ENCODE measurements at regions not wholly inside any gene's neighbourhood (a gene's known extent, or its start where the extent isn't known, plus 50 kb on each side); places are given as distances from the start of the nearest gene placed in this dataset.

DNA sequence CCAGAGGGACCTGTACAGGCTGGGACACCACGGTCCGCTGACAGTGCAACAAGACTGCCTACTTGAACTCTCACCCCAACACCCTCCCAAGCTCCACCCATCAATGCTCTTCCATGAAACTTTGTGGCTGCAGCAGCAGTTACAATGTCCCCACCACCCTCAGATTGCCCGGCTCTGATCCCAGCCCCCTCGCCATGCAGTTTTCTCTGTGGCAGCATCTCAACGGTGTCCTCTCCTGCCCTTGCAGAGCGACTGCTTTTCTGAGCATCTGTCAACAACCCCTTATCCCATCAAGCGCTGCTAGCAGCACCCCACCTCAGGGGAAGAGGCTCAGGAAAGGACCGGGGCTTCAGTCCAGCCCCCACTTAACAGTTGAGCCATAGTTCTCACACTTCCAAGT, 137.1 kb upstream of the NDUFV2 start:
- no peak for DNase-seq (ENCODE audit: extremely low spot score)

DNA sequence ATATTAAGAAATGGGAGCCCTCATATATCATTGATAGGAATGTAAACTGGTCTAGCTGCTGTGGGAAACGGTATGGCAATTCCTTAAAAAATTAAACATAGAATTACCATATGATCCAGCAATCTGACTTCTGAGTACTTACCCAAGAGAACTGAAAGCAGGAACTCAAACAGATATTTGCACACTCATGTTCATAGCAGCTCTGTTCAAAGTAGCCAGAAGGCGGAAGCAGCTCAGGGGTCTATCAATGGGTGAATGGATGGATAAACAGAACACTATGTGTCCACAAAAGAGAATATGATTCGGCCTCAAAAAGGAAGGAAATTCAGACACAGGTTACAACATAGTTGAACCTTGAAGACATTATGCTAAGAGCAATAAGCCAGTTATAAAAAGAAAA, 135.7 kb upstream of the NDUFV2 start:
- no peaks in the 10 kb centered on the region for H3K4me1 ChIP-seq
- WGBS, result 83% methylated on average over 3 of the region's 3 CpGs
- TF ChIP-seq POLR2AphosphoS5 (IDR thresholded peaks at IDR 0.05) (no peak), POLR2A (IDR thresholded peaks at IDR 0.05; ENCODE audit: low read depth) (no peak), EP300 (IDR thresholded peaks at IDR 0.05) (no peak)
- TF ChIP-seq, protein P1, sequence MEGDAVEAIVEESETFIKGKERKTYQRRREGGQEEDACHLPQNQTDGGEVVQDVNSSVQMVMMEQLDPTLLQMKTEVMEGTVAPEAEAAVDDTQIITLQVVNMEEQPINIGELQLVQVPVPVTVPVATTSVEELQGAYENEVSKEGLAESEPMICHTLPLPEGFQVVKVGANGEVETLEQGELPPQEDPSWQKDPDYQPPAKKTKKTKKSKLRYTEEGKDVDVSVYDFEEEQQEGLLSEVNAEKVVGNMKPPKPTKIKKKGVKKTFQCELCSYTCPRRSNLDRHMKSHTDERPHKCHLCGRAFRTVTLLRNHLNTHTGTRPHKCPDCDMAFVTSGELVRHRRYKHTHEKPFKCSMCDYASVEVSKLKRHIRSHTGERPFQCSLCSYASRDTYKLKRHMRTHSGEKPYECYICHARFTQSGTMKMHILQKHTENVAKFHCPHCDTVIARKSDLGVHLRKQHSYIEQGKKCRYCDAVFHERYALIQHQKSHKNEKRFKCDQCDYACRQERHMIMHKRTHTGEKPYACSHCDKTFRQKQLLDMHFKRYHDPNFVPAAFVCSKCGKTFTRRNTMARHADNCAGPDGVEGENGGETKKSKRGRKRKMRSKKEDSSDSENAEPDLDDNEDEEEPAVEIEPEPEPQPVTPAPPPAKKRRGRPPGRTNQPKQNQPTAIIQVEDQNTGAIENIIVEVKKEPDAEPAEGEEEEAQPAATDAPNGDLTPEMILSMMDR (IDR thresholded peaks at IDR 0.05), result no peak
- H3K27ac ChIP-seq (replicated peaks in 1 of 4), result no peak overlapping the region
- no peak overlapping the region for H3K4me3 ChIP-seq
- intact Hi-C loops (cut with DNase I), result no loop called here
- no peaks in the 10 kb centered on the region for H3K27me3 ChIP-seq
- no peak for DNase-seq (ENCODE audit: extremely low spot score)
- no peaks in the 10 kb centered on the region for H3K36me3 ChIP-seq
- H3K9me3 ChIP-seq, result no peaks in the 10 kb centered on the region

More for the DNA sequence above, 137.1 kb upstream of the NDUFV2 start:
- Histone ChIP-seq H3K4me1 (peaks cover 0 to 6% (median 3%) of the 10 kb centered on the region in 4 donors), H3K27ac (replicated peaks in 1 of 4) (no peak overlapping the region), H3K36me3 (no peaks in the 10 kb centered on the region), H3K27me3 (no peaks in the 10 kb centered on the region), H3K4me3 (no peak overlapping the region), H3K9me3 (no peaks in the 10 kb centered on the region)
- TF ChIP-seq, protein P1 (IDR thresholded peaks at IDR 0.05), result no peak
- TF ChIP-seq EP300 (IDR thresholded peaks at IDR 0.05) (no peak), POLR2AphosphoS5 (IDR thresholded peaks at IDR 0.05) (no peak), POLR2A (IDR thresholded peaks at IDR 0.05; ENCODE audit: low read depth) (no peak)
- WGBS, result 73% methylated on average over 8 of the region's 8 CpGs
- intact Hi-C loops (cut with DNase I), result no loop called here

DNA sequence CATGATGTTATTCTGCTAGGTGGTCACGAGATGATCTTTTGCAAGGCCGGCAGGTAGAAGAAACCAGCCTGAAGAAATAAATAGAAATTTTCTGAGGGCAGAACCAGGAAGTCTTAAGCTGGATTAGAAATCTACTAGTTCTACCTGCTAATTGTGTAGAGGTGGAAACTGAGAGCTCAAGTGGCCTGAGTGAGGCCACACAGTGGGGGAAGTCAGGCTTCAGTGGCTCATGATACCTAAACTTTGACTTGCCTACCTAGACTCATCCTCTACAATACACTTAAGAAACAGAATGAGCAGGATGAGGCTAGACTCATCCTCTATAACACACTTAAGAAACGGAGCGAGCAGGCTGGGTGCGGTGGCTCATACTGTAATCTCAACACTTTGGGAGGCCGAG, 134.9 kb upstream of the NDUFV2 start:
- Histone ChIP-seq H3K4me3 (no peak overlapping the region), H3K4me1 (no peaks in the 10 kb centered on the region), H3K9me3 (no peaks in the 10 kb centered on the region), H3K27ac (replicated peaks in 1 of 4) (no peak overlapping the region), H3K36me3 (no peaks in the 10 kb centered on the region), H3K27me3 (no peaks in the 10 kb centered on the region)
- intact Hi-C loops (cut with DNase I), result no loop called here
- TF ChIP-seq, protein P1 (IDR thresholded peaks at IDR 0.05), result no peak
- TF ChIP-seq POLR2AphosphoS5 (IDR thresholded peaks at IDR 0.05), result no peak
- no peak for TF ChIP-seq POLR2A (IDR thresholded peaks at IDR 0.05; ENCODE audit: low read depth)
- no peak for TF ChIP-seq EP300 (IDR thresholded peaks at IDR 0.05)
- WGBS, result 98% methylated on average over 6 of the region's 6 CpGs
- DNase-seq (ENCODE audit: extremely low spot score), result no peak

DNA sequence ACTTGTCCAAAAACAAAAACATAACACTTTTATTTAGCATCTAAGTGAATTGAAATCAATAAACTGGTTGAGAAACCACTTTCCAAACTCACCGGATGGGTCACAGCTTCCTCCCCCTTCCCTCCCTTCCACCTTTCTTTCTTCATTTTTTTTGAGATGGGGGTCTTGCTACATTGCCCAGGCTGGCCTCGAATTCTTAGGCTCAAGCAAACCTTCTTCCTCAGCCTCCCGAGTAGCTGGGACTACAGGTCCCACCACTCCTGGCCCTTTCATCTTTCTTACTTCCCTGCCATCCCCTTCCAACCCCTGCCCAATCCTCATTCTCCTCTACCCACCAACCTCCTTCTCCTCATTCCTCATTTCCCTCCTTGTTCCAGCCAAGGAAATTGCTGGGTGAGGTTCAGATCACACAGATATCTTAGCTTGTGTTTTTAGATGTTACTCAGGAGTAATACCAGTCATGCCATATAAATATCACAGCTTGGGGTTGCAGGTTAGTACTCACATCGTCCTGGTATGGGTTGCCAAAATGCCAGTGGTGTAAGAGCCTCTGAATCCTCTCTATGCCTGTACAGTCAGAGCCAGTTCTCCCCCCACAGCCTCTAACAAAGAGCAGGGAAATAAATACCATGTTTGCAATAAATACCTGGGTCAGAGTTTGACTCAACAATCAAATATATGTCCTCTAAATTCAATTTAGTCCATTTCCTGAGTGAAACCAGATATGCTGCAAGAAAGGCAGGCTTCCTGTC, 132.7 kb upstream of the NDUFV2 start:
- no peaks in the 10 kb centered on the region for H3K4me1 ChIP-seq
- no peak for DNase-seq (ENCODE audit: extremely low spot score)
- no peak overlapping the region for H3K27ac ChIP-seq (replicated peaks in 1 of 4)
- H3K9me3 ChIP-seq, result no peaks in the 10 kb centered on the region
- H3K36me3 ChIP-seq, result no peaks in the 10 kb centered on the region
- intact Hi-C loops (cut with DNase I), result no loop called here
- TF ChIP-seq EP300 (IDR thresholded peaks at IDR 0.05) (no peak), POLR2AphosphoS5 (IDR thresholded peaks at IDR 0.05) (no peak), POLR2A (IDR thresholded peaks at IDR 0.05; ENCODE audit: low read depth) (no peak)
- TF ChIP-seq, protein P1 (IDR thresholded peaks at IDR 0.05), result no peak
- no peaks in the 10 kb centered on the region for H3K27me3 ChIP-seq
- 61% methylated on average over 4 of the region's 4 CpGs for WGBS
- H3K4me3 ChIP-seq, result no peak overlapping the region

DNA sequence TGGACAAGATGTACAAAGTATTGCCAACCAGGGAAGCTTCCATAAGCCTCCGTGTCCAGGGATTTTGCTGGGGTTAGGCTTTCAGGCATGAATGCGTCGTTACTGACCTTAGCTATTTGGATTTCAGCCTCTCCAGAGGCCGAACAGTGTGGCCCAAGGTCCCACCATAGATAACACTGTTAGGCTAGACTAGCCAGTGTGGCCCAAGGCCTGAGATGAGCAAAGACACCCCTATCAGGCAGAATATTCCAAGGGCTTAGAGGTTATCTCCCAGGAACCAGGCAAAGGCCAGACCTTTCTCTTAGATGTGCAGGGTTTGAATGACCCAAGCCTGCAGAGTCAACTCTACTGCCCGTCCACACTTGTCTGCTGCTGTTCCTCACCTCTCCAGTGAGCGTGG, 131.7 kb upstream of the NDUFV2 start:
- 100% methylated on average over 5 of the region's 6 CpGs for WGBS
- H3K9me3 ChIP-seq, result no peaks in the 10 kb centered on the region
- no peaks in the 10 kb centered on the region for H3K27me3 ChIP-seq
- H3K4me1 ChIP-seq, result no peaks in the 10 kb centered on the region
- no peak overlapping the region for H3K27ac ChIP-seq (replicated peaks in 1 of 4)
- intact Hi-C loops (cut with DNase I), result no loop called here
- no peak for DNase-seq (ENCODE audit: extremely low spot score)
- TF ChIP-seq EP300 (IDR thresholded peaks at IDR 0.05) (no peak), POLR2AphosphoS5 (IDR thresholded peaks at IDR 0.05) (no peak), POLR2A (IDR thresholded peaks at IDR 0.05; ENCODE audit: low read depth) (no peak)
- TF ChIP-seq, protein P1 (IDR thresholded peaks at IDR 0.05), result no peak
- H3K36me3 ChIP-seq, result no peaks in the 10 kb centered on the region
- no peak overlapping the region for H3K4me3 ChIP-seq
